GM12878 (cell line): ENCODE measurements at regions not wholly inside any gene's neighbourhood (a gene's known extent, or its start where the extent isn't known, plus 50 kb on each side); places are given as distances from the start of the nearest gene placed in this dataset.

Source experiments
- CBX3 ChIP-seq: fragments of 200-600 bp; sonication (generic); IDR thresholded peaks from 2 replicates; pipeline ENCODE4 v1.6.1; 2016; ENCODE audit warnings: low read depth, borderline replicate concordance
- CHD4 ChIP-seq: fragments of 200-600 bp; sonication (generic); IDR thresholded peaks from 2 replicates; pipeline ENCODE4 v1.6.1; 2016; ENCODE audit warnings: mild to moderate bottlenecking
- CREM ChIP-seq: IDR thresholded peaks from 2 replicates; pipeline ENCODE4 v1.6.1; 2014; ENCODE audit warnings: antibody characterized with exemption, low read depth
- EZH2 ChIP-seq: IDR thresholded peaks from 2 replicates; pipeline ENCODE4 v1.6.1; 2012; ENCODE audit warnings: low read depth, mild to moderate bottlenecking, control low read depth, inconsistent platforms, low read length, borderline replicate concordance; ENCODE audit not compliant: control insufficient read depth
- PAX5 ChIP-seq: IDR thresholded peaks from 2 replicates; pipeline ENCODE4 v1.6.1; 2011; ENCODE audit warnings: low read depth, low read length, borderline replicate concordance
- POLR2A ChIP-seq: IDR thresholded peaks from 2 replicates; pipeline ENCODE4 v1.6.1; 2011; ENCODE audit warnings: low read depth, mild to moderate bottlenecking, low read length
- POLR2AphosphoS2 ChIP-seq: IDR thresholded peaks from 2 replicates; pipeline ENCODE4 v1.6.1; 2011; ENCODE audit warnings: low read depth, mild to moderate bottlenecking, low read length, improper control_type of control experiment, moderate library complexity
- POLR2AphosphoS5 ChIP-seq: IDR thresholded peaks from 2 replicates; pipeline ENCODE4 v1.6.1; 2011; ENCODE audit warnings: mild to moderate bottlenecking, low read length, inconsistent platforms
- STAT1 ChIP-seq: fragments of 450-650 bp; conservative IDR thresholded peaks from 2 replicates; pipeline ENCODE4 v1.6.1; 2014; ENCODE audit warnings: antibody characterized with exemption, mild to moderate bottlenecking
- TAF1 ChIP-seq: IDR thresholded peaks from 2 replicates; pipeline ENCODE4 v1.6.1; 2011; ENCODE audit warnings: mild to moderate bottlenecking, low read depth, low read length, borderline replicate concordance
- ZNF274 ChIP-seq: IDR thresholded peaks from one replicate; pipeline ENCODE4 v1.8.0; 2011; ENCODE audit not compliant: insufficient read length, insufficient read depth
- TF ChIP-seq, protein P1 (sequence below), 3 experiments: IDR thresholded peaks in 2 of 3; conservative IDR thresholded peaks in 1 of 3; 2 replicates each; pipeline ENCODE4 v1.5.1; 2011; ENCODE audit warnings: low read depth in 3 of 3, low read length in 3 of 3, mild to moderate bottlenecking in 3 of 3, control low read depth in 2 of 3, moderate library complexity in 2 of 3, inconsistent platforms in 1 of 3, mixed read lengths in 1 of 3; ENCODE audit not compliant: control insufficient read depth in 2 of 3, insufficient read depth in 1 of 3; ENCODE audit errors: extremely low read depth in 1 of 3
- TF ChIP-seq, protein P2 (sequence below): IDR thresholded peaks from 2 replicates; pipeline ENCODE4 v1.6.1; 2012; ENCODE audit warnings: low read depth, low read length, improper control_type of control experiment

DNA sequence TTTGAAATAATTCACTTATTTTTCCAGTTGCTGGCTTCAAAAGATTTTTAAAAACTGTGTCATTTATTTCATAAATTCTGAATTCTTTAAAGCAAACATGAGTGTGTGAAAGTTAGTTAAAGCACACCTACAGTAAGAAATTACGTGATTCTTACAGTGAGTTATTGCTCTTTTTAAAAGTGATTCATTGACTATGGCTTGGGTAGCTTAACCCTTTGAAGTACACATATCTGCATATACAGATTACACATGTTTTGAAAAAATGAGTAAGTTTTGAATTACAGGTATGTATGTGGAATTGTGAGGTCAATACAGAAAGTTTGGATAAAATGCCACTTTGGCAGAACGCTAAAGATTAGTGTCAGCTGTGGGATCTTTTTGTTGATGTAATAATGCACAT, 64.5 kb upstream of the MBNL1 start:
- no peak for TF ChIP-seq EZH2
- no peak for TF ChIP-seq POLR2AphosphoS2
- no peak for TF ChIP-seq POLR2AphosphoS5
- TF ChIP-seq, protein P1, sequence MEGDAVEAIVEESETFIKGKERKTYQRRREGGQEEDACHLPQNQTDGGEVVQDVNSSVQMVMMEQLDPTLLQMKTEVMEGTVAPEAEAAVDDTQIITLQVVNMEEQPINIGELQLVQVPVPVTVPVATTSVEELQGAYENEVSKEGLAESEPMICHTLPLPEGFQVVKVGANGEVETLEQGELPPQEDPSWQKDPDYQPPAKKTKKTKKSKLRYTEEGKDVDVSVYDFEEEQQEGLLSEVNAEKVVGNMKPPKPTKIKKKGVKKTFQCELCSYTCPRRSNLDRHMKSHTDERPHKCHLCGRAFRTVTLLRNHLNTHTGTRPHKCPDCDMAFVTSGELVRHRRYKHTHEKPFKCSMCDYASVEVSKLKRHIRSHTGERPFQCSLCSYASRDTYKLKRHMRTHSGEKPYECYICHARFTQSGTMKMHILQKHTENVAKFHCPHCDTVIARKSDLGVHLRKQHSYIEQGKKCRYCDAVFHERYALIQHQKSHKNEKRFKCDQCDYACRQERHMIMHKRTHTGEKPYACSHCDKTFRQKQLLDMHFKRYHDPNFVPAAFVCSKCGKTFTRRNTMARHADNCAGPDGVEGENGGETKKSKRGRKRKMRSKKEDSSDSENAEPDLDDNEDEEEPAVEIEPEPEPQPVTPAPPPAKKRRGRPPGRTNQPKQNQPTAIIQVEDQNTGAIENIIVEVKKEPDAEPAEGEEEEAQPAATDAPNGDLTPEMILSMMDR (IDR thresholded peaks at IDR 0.05 in 2 of 3, conservative IDR thresholded peaks at IDR 0.05 in 1 of 3; ENCODE audit: control insufficient read depth in 2 of 3, extremely low read depth in 1 of 3, insufficient read depth in 1 of 3, low read depth in 3 of 3, low read length in 3 of 3), result no peak
- no peak for TF ChIP-seq CHD4
- no peak for TF ChIP-seq STAT1
- no peak for TF ChIP-seq CREM
- TF ChIP-seq PAX5, result no peak
- TF ChIP-seq TAF1, result no peak
- no peak for TF ChIP-seq ZNF274
- TF ChIP-seq POLR2A, result no peak
- no peak for TF ChIP-seq CBX3
- TF ChIP-seq, protein P2, sequence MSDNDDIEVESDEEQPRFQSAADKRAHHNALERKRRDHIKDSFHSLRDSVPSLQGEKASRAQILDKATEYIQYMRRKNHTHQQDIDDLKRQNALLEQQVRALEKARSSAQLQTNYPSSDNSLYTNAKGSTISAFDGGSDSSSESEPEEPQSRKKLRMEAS, result no peak
